ENCODE measurements at regions not wholly inside any gene's neighbourhood (a gene's known extent, or its start where the extent isn't known, plus 50 kb on each side); places are given as distances from the start of the nearest gene placed in this dataset.

- H3K4me3 ChIP-seq (ENCODE audit: low read depth, low read length): no peak overlapping the region
- H3K27me3 ChIP-seq (ENCODE audit: control insufficient read depth, insufficient read depth, low read length): no peaks in the 10 kb centered on the region
- no peak for DNase-seq (ENCODE audit: low read depth)
- POLR2A ChIA-PET: no interaction called here
- CTCF ChIA-PET: no interaction called here
- no peak for TF ChIP-seq CTCF (IDR thresholded peaks at IDR 0.05; ENCODE audit: insufficient read depth, low read depth, low read length)
- H3K36me3 ChIP-seq (ENCODE audit: control insufficient read depth, insufficient read depth, low read length): no peaks in the 10 kb centered on the region
Measured at GRCh38 chr1:166272851-166273250, 106.0 kb upstream of the FAM78B start.

- Histone ChIP-seq H3K27me3 (ENCODE audit: control insufficient read depth, insufficient read depth, low read length) (no peaks in the 10 kb centered on the region), H3K36me3 (ENCODE audit: control insufficient read depth, insufficient read depth, low read length) (no peaks in the 10 kb centered on the region), H3K4me3 (ENCODE audit: low read depth, low read length) (no peak overlapping the region)
- DNase-seq (ENCODE audit: low read depth): no peak
- CTCF ChIA-PET: no interaction called here
- POLR2A ChIA-PET: no interaction called here
- TF ChIP-seq CTCF (IDR thresholded peaks at IDR 0.05; ENCODE audit: insufficient read depth, low read depth, low read length): no peak
Measured at GRCh38 chr1:166273618-166274017, 106.8 kb upstream of the FAM78B start.

- no peak overlapping the region for H3K4me3 ChIP-seq (ENCODE audit: low read depth, low read length)
- H3K36me3 ChIP-seq (ENCODE audit: control insufficient read depth, insufficient read depth, low read length): no peaks in the 10 kb centered on the region
- ChIA-PET POLR2A (no interaction called here), CTCF (no interaction called here)
- no peak for TF ChIP-seq CTCF (IDR thresholded peaks at IDR 0.05; ENCODE audit: insufficient read depth, low read depth, low read length)
- no peaks in the 10 kb centered on the region for H3K27me3 ChIP-seq (ENCODE audit: control insufficient read depth, insufficient read depth, low read length)
- DNase-seq (ENCODE audit: low read depth): no peak
Measured at GRCh38 chr1:166282391-166283137, 115.8 kb upstream of the FAM78B start.

GRCh38 chr1:166283190-166283589, 116.4 kb upstream of the FAM78B start:
- Histone ChIP-seq H3K4me3 (ENCODE audit: low read depth, low read length) (no peak overlapping the region), H3K27me3 (ENCODE audit: control insufficient read depth, insufficient read depth, low read length) (no peaks in the 10 kb centered on the region), H3K36me3 (ENCODE audit: control insufficient read depth, insufficient read depth, low read length) (no peaks in the 10 kb centered on the region)
- ChIA-PET POLR2A (no interaction called here), CTCF (no interaction called here)
- DNase-seq (ENCODE audit: low read depth): no peak
- no peak for TF ChIP-seq CTCF (IDR thresholded peaks at IDR 0.05; ENCODE audit: insufficient read depth, low read depth, low read length)

- DNase-seq (ENCODE audit: low read depth): no peak
- ChIA-PET POLR2A (no interaction called here), CTCF (no interaction called here)
- no peak overlapping the region for H3K4me3 ChIP-seq (ENCODE audit: low read depth, low read length)
- H3K27me3 ChIP-seq (ENCODE audit: control insufficient read depth, insufficient read depth, low read length): no peaks in the 10 kb centered on the region
- TF ChIP-seq CTCF (IDR thresholded peaks at IDR 0.05; ENCODE audit: insufficient read depth, low read depth, low read length): no peak
- no peaks in the 10 kb centered on the region for H3K36me3 ChIP-seq (ENCODE audit: control insufficient read depth, insufficient read depth, low read length)
Measured at GRCh38 chr1:166283600-166283999, 116.8 kb upstream of the FAM78B start.
